Uterus (tissue), 2 donors: ENCODE measurements at regions not wholly inside any gene's neighbourhood (a gene's known extent, or its start where the extent isn't known, plus 50 kb on each side); places are given as distances from the start of the nearest gene placed in this dataset.

Experiments
- POLR2A ChIP-seq, 2 donors: fragments of 450-650 bp; IDR thresholded peaks; one replicate each; pipeline ENCODE4 v1.6.1; 2016; ENCODE audit warnings: antibody characterized with exemption in 2 of 2, mild to moderate bottlenecking in 1 of 2, moderate library complexity in 1 of 2
- TF ChIP-seq, protein P1 (sequence below), 4 experiments: fragments of 200-600 bp in 2 of 4; fragments of 450-650 bp in 2 of 4; sonication (generic) in 2 of 4; IDR thresholded peaks; one replicate each; pipeline ENCODE4 v1.5.1; 2016 to 2019; ENCODE audit warnings: antibody characterized with exemption in 4 of 4, mild to moderate bottlenecking in 2 of 4, moderate library complexity in 1 of 4

DNA sequence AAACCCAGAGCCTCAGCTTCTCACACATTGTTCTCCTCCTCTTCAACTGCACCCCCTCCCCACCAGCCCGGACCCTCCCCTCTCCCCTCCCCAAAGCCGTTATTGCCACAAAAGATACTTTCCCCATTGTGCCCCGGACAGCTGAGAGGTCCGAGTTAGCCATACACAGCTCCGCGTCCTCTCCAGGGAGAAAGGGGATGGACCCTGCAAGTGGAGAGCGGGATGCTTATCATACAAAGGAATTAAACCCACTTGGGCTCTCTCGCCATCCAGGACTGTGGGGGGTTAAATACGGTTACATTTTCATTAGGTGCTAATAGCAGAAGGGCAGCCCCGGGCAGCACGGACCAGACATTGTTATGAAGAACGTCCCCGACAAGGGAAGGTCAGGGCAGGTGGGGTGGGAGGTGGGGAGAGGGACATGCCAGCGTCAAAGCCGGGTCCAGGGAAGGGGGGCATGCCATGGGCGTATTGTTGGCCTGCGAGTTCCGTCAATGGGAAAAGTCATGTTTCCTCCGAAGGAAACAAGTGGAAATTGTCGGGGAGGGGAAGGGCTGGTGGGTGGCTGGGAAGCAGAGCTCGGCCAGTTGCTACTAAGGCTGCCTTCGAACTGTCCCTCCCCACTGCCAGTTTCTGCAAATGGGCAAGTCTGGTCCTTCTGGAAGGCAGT is 99.1 kb downstream of the SOX9 start:
- TF ChIP-seq, protein P1, sequence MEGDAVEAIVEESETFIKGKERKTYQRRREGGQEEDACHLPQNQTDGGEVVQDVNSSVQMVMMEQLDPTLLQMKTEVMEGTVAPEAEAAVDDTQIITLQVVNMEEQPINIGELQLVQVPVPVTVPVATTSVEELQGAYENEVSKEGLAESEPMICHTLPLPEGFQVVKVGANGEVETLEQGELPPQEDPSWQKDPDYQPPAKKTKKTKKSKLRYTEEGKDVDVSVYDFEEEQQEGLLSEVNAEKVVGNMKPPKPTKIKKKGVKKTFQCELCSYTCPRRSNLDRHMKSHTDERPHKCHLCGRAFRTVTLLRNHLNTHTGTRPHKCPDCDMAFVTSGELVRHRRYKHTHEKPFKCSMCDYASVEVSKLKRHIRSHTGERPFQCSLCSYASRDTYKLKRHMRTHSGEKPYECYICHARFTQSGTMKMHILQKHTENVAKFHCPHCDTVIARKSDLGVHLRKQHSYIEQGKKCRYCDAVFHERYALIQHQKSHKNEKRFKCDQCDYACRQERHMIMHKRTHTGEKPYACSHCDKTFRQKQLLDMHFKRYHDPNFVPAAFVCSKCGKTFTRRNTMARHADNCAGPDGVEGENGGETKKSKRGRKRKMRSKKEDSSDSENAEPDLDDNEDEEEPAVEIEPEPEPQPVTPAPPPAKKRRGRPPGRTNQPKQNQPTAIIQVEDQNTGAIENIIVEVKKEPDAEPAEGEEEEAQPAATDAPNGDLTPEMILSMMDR (IDR thresholded peaks at IDR 0.05), result no peak
- no peak for TF ChIP-seq POLR2A (IDR thresholded peaks at IDR 0.05)
